Muscle of leg (tissue), 3 donors: ENCODE measurements at regions not wholly inside any gene's neighbourhood (a gene's known extent, or its start where the extent isn't known, plus 50 kb on each side); places are given as distances from the start of the nearest gene placed in this dataset.

ENCODE experiments used
- DNase-seq: peaks from one replicate; pipeline ENCODE4 v3.0.0; 2013
- H3K27ac ChIP-seq: one replicate; pipeline ENCODE4 v1.5.1; 2013; ENCODE audit warnings: mild to moderate bottlenecking, low read length, control low read depth
- H3K27me3 ChIP-seq: one replicate; pipeline ENCODE4 v1.6.1; 2013; ENCODE audit warnings: low read length; ENCODE audit not compliant: control insufficient read depth, insufficient read depth
- H3K36me3 ChIP-seq: one replicate; pipeline ENCODE4 v1.6.1; 2013; ENCODE audit warnings: low read length; ENCODE audit not compliant: control insufficient read depth, insufficient read depth
- H3K4me1 ChIP-seq: one replicate; pipeline ENCODE4 v1.6.1; 2013; ENCODE audit warnings: low read length; ENCODE audit not compliant: control insufficient read depth, insufficient read depth
- H3K4me3 ChIP-seq: one replicate; pipeline ENCODE4 v1.5.1; 2013; ENCODE audit warnings: low read length, control low read depth
- H3K9me3 ChIP-seq: replicated peaks from 2 replicates; pipeline ENCODE4 v1.6.1; 2013; ENCODE audit warnings: low read depth, low read length; ENCODE audit not compliant: control insufficient read depth
- WGBS: methylation state at CpG from one replicate; pipeline ENCODE4 v1.1.5; 2013; ENCODE audit warnings: missing lambda C conversion rate; ENCODE audit not compliant: insufficient coverage; 5-methylcytosine and 5-hydroxymethylcytosine counted together

GRCh38 chr20:11734431-11734830 lies 183.3 kb upstream of the BTBD3 start:
- Histone ChIP-seq H3K27me3 (no peaks in the 10 kb centered on the region), H3K4me1 (no peaks in the 10 kb centered on the region), H3K27ac (no peak overlapping the region), H3K4me3 (no peak overlapping the region), H3K36me3 (no peaks in the 10 kb centered on the region), H3K9me3 (no peaks in the 10 kb centered on the region)
- peak; percentile 15 for DNase-seq
- WGBS: no CpG with 5 or more reads among the region's 1 CpG

- Histone ChIP-seq H3K36me3 (no peaks in the 10 kb centered on the region), H3K9me3 (no peaks in the 10 kb centered on the region), H3K4me3 (no peak overlapping the region), H3K27ac (no peak overlapping the region), H3K4me1 (no peaks in the 10 kb centered on the region), H3K27me3 (no peaks in the 10 kb centered on the region)
- WGBS: no CpG with 5 or more reads among the region's 1 CpG
- no peak for DNase-seq
Observed at GRCh38 chr20:11738852-11739251, 178.8 kb upstream of the BTBD3 start.

- peak; percentile 7 for DNase-seq
- H3K4me1 ChIP-seq: no peaks in the 10 kb centered on the region
- no peak overlapping the region for H3K27ac ChIP-seq
- H3K4me3 ChIP-seq: no peak overlapping the region
- H3K27me3 ChIP-seq: no peaks in the 10 kb centered on the region
- no peaks in the 10 kb centered on the region for H3K36me3 ChIP-seq
- no peaks in the 10 kb centered on the region for H3K9me3 ChIP-seq
- no CpG with 5 or more reads among the region's 2 CpGs for WGBS
Observed at GRCh38 chr20:11740975-11741374, 176.7 kb upstream of the BTBD3 start.

GRCh38 chr20:11745145-11745544 lies 172.5 kb upstream of the BTBD3 start:
- no peak overlapping the region for H3K27ac ChIP-seq
- no peak for DNase-seq
- no peaks in the 10 kb centered on the region for H3K27me3 ChIP-seq
- H3K9me3 ChIP-seq: no peaks in the 10 kb centered on the region
- no peaks in the 10 kb centered on the region for H3K36me3 ChIP-seq
- H3K4me3 ChIP-seq: no peak overlapping the region
- H3K4me1 ChIP-seq: no peaks in the 10 kb centered on the region
- no CpG with 5 or more reads among the region's 1 CpG for WGBS

GRCh38 chr20:11748436-11748835 lies 169.3 kb upstream of the BTBD3 start:
- DNase-seq: no peak
- Histone ChIP-seq H3K27ac (no peak overlapping the region), H3K27me3 (no peaks in the 10 kb centered on the region), H3K9me3 (no peaks in the 10 kb centered on the region), H3K4me3 (no peak overlapping the region), H3K4me1 (no peaks in the 10 kb centered on the region), H3K36me3 (no peaks in the 10 kb centered on the region)
- no CpG with 5 or more reads among the region's 2 CpGs for WGBS

GRCh38 chr20:11752336-11752735 lies 165.4 kb upstream of the BTBD3 start:
- no peak for DNase-seq
- no peak overlapping the region for H3K4me3 ChIP-seq
- no peaks in the 10 kb centered on the region for H3K27me3 ChIP-seq
- H3K36me3 ChIP-seq: no peaks in the 10 kb centered on the region
- no CpG with 5 or more reads among the region's 2 CpGs for WGBS
- no peaks in the 10 kb centered on the region for H3K4me1 ChIP-seq
- no peaks in the 10 kb centered on the region for H3K9me3 ChIP-seq
- H3K27ac ChIP-seq: no peak overlapping the region

GRCh38 chr20:11753155-11753554 lies 164.5 kb upstream of the BTBD3 start:
- Histone ChIP-seq H3K27ac (no peak overlapping the region), H3K36me3 (no peaks in the 10 kb centered on the region), H3K27me3 (no peaks in the 10 kb centered on the region), H3K4me3 (no peak overlapping the region), H3K9me3 (no peaks in the 10 kb centered on the region), H3K4me1 (no peaks in the 10 kb centered on the region)
- DNase-seq: no peak
- WGBS: no CpG with 5 or more reads among the region's 2 CpGs

GRCh38 chr20:11754451-11754850 lies 163.2 kb upstream of the BTBD3 start:
- Histone ChIP-seq H3K27ac (no peak overlapping the region), H3K9me3 (no peaks in the 10 kb centered on the region), H3K36me3 (no peaks in the 10 kb centered on the region), H3K27me3 (no peaks in the 10 kb centered on the region), H3K4me1 (no peaks in the 10 kb centered on the region), H3K4me3 (no peak overlapping the region)
- DNase-seq: peak; percentile 13
- WGBS: no CpG with 5 or more reads among the region's 4 CpGs

- H3K4me3 ChIP-seq: no peak overlapping the region
- 27% methylated on average over 2 of the region's 6 CpGs for WGBS
- no peaks in the 10 kb centered on the region for H3K9me3 ChIP-seq
- peak; percentile 44 for DNase-seq
- no peaks in the 10 kb centered on the region for H3K4me1 ChIP-seq
- no peaks in the 10 kb centered on the region for H3K27me3 ChIP-seq
- H3K27ac ChIP-seq: no peak overlapping the region
- H3K36me3 ChIP-seq: no peaks in the 10 kb centered on the region
Observed at GRCh38 chr20:11755071-11755841, 162.4 kb upstream of the BTBD3 start.

GRCh38 chr20:11761497-11761896 lies 156.2 kb upstream of the BTBD3 start:
- Histone ChIP-seq H3K36me3 (no peaks in the 10 kb centered on the region), H3K4me3 (no peak overlapping the region), H3K9me3 (no peaks in the 10 kb centered on the region), H3K27ac (no peak overlapping the region), H3K4me1 (no peaks in the 10 kb centered on the region), H3K27me3 (no peaks in the 10 kb centered on the region)
- no CpG with 5 or more reads among the region's 4 CpGs for WGBS
- no peak for DNase-seq

GRCh38 chr20:11766961-11767360 lies 150.7 kb upstream of the BTBD3 start:
- Histone ChIP-seq H3K4me1 (no peaks in the 10 kb centered on the region), H3K36me3 (no peaks in the 10 kb centered on the region), H3K27me3 (no peaks in the 10 kb centered on the region), H3K27ac (no peak overlapping the region), H3K4me3 (no peak overlapping the region), H3K9me3 (no peaks in the 10 kb centered on the region)
- 8% methylated on average over 3 of the region's 6 CpGs for WGBS
- DNase-seq: peak; percentile 36
